ENCODE measurements at regions not wholly inside any gene's neighbourhood (a gene's known extent, or its start where the extent isn't known, plus 50 kb on each side); places are given as distances from the start of the nearest gene placed in this dataset.
A peak's percentile ranks its signal among the peaks of the same experiment; 100 is the strongest.

DNA sequence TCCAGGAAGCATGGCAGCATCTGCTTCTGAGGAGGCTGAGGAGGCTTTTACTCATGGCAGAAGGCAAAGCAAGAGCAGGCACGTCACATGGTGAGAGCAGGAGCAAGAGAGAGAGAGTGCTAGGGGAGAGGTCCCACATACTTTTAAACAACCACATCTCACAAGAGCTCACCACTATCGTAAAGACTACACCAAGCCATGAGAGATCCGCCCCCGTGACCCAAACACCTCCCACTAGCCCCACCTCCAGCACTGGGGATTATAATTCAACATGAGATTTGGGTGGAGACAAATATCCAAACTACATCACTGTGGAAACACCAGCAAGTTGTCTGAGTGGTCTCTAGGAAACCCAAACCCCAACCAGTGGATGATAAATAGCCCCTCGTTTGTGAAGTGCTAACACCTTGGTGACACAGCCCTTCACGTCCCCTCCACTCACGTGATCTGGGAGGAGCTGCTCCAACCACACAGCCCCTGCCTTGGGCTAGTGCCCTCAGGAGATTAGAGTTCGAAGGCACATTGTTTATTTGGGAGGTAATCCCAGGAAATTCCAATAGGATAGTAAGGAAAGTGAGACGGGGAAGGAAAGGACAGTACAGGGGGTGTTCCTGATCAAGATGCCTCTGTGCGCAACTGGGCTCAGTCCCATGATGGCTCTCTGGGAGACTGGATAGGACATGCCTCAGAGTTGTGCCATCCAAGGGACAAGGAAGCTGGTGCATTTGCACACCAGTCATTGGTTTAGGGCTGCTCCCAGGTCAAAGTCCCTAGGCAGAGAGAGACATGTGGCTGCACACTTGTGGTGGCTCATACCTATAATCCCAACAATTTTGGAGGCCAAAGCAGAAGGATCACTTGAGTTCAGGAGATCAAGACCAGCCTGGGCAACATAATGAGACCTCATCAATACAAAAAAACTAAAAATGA is 80.6 kb upstream of the CTNNB1 start:
- peak; percentile 3 for DNase-seq

DNA sequence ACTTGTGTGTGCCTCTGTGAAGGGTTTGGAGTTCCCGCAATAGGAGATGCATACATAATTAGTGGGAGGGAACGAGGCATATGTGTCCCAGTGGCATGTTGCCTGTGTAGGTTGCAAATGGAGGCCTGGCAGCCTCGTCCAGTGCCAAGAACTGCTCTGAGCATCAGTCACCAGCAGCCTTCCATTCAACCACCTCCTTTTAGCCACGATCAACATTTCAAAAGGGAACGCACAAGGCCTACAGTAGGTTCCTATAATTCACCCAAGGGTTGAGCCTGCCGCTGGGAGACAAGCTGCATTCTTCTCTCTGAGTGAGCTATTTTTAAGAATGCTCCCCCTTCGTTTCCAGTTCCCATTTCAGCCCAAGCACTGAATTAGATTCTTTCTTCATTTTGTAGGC is 78.8 kb upstream of the CTNNB1 start:
- DNase-seq = no peak

DNA sequence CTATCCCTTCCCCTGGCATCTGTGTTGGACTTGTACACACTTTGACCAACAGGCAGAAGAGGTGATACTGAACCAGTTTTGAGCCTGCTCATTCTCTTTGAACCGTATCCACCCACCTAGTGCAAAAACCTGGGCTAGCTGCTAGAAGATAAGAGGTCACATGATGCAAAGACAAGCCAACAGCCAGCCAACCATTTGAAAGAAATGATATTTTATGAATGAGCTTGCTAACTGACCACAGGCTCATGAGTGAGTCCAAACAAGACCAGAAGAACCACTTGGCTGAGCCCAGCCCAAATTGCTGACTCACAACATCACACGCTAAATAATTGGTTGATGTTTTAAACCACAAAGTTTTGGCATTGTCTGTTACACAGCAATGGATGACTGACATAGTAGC is 74.0 kb upstream of the CTNNB1 start:
- no peak for DNase-seq

DNA sequence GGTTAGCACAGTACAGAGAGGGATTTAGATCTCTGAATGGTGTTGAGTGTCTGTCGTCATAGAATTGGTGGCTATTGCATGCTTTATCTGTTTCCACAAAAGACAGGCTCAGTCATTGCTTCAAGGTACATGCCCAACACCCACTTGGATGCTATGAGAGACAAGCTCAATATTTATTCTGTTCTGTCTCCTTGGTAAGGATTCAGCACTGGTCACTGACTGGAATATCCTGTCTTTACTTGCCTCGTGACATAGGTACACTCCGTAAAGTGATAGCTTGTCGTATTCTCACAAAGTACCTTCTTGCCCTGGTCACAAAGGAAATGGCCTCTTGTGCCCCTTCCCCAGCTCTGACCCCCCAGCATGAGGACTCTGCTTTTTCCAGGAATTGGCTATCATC is 72.8 kb upstream of the CTNNB1 start:
- no peak for DNase-seq

DNA sequence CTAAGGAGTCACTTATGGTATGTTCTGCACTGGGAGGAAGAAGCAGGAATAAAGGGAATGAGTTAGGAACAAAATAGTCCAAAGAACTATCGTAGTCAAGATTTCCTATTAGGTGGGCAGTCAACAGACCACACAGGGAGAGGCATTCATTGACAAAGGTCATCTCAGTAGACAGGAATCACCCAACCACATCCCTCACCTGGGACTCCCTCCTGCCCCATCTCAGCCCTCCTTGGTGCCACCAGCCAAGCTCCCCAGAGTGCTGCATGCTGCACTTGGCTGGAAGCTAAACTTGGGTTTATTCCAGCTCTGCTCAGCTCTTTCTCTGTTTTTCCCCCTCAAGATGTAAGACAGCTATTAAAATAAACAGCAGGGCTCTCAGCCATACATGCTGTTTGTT is 72.3 kb upstream of the CTNNB1 start:
- DNase-seq = no peak

DNA sequence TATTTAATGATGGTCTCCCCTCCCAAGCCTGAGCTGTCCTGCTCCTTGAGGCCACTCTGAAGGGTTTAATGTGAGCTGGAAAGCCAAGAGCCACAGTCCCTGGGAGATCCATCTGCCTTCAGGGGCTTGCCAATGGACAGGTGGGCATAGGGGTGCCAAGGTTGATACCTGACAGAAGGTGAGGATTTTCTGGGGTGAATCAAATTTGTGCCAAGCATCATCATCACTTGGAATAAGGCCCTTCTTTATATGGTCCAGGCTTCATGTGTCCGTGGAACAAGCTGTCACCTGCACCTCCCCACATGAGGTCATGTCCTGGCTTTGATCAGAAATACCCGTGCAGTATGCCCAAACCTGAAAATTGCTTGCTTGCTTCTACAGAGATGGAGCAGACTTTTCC is 71.9 kb upstream of the CTNNB1 start:
- DNase-seq = no peak

DNA sequence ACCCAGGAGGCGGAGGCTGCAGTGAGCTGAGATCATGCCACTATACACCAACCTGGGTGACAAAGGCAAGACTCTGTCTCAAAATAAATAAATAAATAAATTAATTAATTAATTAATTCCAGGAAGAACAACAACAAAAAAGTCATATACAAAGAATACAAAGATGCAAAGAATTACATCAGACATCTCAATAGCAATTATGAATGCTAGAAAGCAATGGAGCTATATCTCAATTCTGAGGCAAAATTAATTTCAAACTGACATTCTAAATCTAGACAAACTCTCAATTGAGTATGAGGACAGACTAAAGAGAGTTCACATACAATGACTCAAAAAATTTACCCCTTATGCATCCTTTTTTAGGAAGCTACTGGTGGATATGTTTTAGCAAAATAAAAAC is 69.6 kb upstream of the CTNNB1 start:
- no peak for DNase-seq

DNA sequence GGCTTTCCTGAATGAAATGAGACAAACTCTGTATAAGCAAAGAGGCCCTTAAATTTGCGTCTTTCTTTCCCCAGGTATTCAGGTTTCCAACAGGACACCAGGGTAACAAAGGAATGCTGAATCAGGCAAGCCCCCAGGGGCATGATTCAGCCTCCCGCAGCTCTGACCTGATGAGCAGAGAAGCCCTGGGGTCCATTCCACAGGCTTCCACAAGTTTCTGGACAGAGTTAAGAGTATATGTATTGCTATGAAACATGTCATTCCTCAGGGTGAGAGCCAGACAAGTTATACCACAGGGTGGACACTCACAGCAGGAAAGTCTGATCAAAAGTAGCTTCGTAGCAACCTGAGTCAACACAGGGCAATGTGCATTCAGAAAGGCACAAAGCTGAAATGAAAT is 68.1 kb upstream of the CTNNB1 start:
- DNase-seq = no peak

DNA sequence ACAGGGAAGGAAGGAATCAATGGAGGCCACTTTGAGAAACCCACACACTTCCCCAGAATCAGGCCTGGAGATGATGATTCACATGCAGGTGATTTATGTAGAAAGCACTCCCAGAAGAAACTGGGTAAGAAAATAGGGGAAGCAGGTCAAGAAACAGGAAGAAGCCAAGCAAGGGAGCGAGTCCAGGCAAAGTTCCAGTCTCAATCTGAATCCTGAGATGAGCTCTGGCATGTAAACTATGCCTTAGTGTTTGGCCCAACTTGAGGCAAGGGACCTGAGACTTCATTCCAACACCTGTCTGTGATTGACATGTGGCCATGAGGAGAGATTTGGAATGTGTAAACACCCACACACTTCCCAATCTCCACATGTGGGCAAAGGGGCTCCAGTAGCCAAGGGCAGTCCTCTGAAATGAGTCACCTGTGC is 61.6 kb upstream of the CTNNB1 start:
- no peak for DNase-seq

DNA sequence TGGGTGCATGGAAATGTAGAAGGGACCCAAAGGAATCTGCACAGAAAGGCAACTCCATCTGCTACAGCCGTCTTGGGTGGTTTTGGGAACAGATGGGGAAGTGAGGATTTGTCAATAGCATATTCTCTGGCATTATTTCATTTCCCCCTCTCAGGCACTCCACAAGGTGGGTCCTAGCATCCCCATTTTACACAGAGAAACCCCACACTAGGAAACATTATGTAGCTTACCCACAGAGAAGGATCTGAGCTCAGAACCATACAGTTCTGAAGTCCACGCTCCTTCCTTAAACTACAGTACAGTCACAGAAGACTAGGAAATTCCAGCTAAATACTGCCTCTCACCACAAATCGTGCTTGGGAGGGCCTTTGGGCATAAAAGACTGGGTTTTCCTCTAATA is 61.2 kb upstream of the CTNNB1 start:
- DNase-seq = no peak

DNA sequence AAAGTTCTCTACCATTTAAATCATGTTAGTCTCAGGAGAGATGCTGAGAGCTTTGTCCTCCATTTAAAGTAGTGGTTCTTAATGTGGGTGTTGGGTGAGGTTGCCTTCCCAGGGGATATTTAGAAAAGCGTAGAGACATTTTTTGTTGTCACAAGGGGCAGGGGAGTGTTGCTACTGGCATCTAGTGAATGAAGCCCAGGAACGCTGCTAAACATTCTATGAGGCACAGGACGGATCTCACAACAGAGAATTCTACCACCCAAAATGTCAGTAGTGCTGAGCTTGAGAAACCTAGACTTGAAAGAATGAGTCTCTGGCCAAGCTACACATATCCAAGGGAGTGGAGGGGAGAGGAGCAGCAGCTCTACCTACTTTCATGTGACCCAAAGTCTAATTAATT is 60.7 kb upstream of the CTNNB1 start:
- DNase-seq = no peak

DNA sequence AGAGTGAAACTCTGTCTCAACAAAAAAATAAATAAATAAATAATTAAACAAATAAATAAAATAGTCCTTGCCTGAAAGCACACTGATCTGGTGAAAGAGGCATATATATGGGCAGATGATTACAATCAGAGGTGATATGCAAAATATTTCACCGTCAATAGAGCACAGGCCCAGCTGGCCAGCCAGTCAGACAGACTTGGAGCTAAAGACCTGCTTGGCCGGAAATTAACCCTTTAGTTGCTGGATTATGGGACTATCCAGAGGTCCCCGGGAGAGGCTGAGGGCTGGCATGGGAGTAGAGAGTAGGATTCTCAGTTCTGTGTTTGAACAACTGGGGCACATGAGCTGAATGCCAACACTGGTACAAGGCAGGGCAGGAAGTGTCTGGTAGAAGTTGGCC is 59.1 kb upstream of the CTNNB1 start:
- DNase-seq = no peak

DNA sequence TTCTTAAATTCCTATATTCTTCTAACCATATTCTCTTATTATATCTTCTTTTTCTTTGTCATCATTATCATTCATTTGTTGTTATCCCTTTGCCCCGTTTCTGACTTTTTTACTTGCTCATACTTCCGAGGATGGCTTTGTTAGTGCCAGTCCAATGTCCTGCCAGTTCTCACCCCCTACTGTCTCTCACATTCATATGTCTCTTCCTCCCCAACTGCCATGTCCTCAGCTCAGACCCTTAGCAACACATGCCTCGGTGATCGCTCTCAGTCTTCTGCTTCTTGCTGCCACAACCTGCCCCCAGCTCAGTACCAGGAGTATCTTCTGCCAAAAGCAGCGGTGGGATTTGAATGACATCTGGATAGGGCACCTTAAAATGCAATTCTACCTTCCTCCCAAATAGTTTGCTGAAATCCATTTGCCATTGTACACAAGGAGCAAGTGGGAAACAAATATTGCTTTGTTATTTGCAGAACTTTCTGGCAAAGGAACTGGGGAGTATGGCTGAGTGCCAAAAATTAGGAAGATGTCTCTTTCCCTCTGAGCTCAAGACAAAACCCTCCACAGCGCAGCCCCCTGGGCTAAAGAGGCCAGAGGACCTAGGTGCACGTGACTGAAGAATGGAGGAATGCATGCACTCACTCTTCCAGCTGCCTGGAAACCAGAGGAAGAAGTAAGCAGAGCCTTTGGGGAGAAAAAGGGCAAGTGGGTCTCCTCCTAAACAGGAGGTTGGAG is 57.7 kb upstream of the CTNNB1 start:
- DNase-seq = no peak

DNA sequence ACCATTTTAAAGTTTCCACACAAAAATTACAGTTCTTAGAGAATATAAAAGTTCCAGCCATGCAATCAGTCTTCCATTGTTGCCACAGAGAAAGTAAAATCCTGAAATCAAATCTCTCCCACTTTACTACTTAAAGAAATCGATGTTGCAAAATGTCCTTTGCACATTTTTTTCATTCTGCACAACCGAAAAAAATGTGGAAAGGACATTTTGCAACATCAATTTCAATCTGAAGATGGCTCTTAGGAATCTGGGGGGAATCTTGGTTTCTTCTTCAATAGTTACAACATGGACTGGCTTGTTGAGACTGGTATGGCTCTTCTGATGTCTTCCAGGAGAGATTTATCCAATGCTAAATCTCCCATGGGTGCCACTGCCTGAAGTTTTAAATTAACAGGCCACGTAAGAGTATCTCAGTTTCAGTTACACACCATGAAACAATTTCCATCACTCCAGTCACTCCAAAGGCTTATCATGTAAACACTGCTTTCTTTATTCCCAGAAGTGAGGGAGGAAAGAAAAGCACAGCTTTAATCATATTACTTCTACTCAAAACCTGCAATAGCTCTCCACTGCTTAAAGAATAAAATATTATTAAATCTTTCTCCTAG is 55.8 kb upstream of the CTNNB1 start:
- no peak for DNase-seq

DNA sequence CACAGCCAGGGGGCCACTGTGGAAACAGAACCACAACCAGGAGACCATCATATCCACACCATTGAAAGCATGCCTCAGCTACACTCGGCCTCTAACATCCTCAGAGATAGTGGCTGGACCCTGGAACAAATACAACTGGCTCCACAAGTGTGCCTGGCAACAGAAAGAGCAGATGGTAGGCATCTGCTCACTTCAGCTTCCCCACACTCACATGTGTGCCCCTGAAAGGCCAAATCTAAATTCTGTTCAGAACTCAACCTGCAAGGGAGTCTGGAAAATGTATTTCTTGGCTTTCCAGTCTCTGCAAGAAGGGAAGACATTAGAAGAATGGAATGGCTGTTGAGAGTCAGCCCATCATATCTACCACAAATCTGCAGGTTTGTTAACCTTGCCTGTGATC is 54.7 kb upstream of the CTNNB1 start:
- no peak for DNase-seq

DNA sequence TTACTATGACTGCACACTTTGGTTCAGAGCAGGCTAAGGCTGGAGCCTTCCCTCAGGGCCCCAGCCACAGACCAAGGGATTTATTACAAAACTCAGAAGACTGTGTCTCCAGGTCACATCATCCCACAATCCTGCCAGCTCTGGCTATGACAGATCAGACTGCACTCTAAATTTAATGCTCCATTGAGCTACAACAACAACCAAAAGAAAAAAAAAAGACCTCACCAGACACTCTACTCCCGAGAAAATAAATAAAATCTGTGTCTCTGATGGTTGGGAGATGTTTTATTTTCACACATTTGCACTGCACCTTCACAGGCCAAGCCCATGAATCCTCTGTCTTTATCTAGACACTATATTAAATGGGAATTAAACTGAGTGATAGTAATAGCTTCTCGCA is 50.8 kb upstream of the CTNNB1 start:
- DNase-seq = no peak

DNA sequence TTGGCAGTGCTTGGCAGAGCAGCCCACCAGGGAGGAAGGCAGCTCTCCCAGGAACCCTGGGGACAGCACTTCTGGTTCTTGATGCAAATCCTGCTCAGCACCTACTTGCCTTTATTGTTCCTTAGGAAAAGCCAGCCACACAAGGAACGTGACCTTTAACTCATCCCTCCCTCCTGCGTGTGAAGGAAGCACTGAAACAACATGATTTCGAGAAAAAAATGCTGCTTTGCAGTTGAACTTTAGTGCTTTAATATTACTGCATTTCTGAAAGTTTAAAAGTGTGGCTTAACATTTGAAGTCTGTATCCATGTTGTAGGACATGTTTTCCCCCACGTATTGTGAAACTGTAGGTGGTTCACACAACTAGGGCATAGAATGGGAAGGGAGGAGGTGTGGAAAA is 50.4 kb upstream of the CTNNB1 start:
- no peak for DNase-seq
